HG03432 (cell line): ENCODE measurements at regions not wholly inside any gene's neighbourhood (a gene's known extent, or its start where the extent isn't known, plus 50 kb on each side); places are given as distances from the start of the nearest gene placed in this dataset.

Source experiments
- ATAC-seq: cut with Tn5 transposase; IDR thresholded peaks from one replicate; pipeline ENCODE4 v1.9.1; 2021; ENCODE audit warnings: mild to moderate bottlenecking, moderate library complexity; ENCODE audit not compliant: unreplicated experiment

DNA sequence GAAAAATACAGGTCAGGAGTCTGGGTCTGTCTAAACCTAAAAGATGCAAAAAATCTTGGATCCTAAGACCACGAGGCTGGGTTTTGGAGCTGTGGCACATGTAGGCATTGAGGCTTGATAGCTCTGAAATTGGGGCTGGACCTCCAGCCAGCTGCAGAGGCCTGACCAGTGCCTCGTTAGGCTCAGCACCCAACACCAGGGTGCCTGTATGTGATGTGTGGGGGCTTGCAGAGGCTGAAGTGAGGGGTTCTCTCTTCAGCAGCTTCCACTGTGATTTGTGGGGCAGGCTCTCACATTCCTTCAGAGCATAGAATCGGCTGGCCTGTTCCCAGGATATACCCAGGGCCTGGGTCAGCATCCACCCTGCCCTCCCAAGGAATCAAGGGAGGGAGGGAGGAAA, 247.8 kb downstream of the BUB3 start:
- ATAC-seq, result no peak

DNA sequence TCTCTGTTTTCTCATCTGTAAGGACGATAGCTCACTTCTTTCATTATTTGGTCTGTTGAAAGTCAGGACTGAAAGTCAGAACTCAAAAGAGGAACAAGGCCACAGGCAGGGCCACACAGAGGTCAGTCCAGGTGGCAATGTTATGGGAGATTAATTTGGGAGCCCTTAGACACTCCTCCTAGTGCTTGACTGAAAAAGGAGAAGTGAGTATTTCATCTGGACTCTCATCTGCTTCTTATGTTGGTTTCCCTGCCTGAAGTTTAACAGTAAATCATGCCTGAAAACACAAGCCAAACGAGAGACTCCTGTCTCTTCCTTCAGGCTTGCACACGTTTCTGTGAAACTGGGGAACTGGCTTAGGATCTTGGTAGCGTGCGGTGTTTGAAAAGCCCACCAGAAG, 248.5 kb downstream of the BUB3 start:
- peak; percentile 78 for ATAC-seq

DNA sequence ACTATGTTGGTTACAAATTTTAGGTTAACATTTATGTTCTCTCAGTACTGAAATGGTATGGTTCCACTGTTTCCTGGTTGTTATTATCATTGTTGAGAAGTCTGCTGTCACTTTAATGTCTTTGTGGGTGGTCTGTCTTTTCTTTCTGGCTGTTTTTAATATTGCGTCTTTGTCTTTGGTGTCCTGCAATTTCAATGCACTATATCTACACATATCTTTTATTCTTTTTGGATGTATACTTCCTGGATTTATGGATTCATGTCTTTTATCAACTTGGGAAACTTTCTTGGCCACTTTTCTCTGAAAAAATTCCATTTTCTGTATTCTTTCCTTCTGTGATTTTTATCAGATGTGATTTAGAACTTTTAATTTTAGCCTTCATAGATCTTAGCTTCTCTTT, 250.2 kb downstream of the BUB3 start:
- ATAC-seq, result no peak

DNA sequence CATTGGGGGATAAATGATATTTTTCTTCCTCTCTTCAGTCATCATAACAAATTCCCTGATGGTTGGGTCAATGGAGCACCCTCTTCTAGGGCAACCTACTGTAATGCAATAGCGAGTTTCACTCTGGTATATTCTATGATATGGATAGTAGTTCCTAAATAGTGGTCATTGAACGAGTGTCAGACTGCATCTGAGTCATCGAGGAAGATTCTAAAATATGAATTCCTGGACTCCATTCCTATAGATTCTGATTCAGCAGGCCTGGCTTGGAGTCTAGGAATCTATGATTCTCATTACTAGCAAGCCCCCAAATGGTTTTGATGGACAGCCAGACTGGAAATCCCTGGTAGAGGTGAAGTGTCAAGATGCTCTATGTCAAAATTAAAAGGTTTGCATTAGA, 254.5 kb downstream of the BUB3 start:
- no peak for ATAC-seq

DNA sequence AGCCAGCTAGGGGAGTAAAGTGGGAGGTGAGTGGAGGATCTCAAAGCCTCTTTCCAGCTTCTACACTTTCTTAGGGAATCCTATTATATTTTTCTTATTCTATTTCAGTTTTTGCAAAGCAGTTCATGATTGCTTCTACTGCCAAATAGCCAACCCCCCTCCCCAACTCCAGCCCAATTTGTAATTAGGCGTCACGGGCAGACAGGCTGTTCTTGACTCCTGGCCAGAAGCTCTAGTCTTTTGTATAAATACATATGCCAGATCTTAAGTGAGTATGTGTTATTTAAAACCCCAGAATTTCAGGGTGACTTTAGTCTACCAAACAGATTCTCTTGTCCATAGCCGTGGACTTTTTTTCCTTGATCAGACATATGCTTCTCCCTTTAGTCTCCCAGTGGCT, 255.2 kb downstream of the BUB3 start:
- ATAC-seq, result no peak

DNA sequence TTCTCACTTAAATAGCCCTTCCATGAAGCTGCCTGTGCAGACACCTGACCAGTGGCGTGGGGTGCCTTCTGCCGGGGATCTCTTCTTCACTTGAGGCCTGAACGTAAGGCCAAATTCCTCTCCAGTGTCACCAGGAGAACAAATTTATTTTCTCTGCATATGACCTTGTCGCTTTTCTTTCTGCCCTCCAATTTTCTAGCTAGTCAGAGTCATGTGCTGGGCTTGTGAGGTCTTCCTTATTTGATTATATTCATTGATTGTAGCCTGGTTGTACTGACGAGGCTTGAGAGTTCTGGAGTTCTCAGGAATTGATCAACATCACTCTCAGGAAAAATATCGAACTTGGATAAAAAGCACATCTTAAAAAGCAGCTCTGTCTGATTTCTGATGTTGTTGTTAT, 255.7 kb downstream of the BUB3 start:
- ATAC-seq, result no peak

DNA sequence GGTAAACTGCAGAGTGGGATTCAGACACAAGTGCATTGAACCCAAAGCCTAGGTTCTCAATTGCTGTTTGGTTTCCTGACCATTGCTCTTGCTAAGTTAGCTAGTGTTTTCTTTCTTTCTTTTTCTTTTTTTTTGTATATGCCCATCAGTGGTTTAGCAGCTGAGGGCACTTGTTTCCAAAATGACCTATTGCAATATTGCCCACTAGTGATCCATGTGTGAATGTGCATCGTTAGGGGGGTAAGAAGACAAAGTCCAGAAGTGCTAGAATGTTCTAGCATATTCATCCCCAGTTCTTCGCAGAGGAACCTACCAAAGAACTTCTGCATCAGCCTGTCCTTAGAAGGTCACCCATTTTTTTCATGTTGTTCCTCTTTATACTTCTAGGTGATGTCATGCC, 252.8 kb upstream of the GPR26 start:
- no peak for ATAC-seq

DNA sequence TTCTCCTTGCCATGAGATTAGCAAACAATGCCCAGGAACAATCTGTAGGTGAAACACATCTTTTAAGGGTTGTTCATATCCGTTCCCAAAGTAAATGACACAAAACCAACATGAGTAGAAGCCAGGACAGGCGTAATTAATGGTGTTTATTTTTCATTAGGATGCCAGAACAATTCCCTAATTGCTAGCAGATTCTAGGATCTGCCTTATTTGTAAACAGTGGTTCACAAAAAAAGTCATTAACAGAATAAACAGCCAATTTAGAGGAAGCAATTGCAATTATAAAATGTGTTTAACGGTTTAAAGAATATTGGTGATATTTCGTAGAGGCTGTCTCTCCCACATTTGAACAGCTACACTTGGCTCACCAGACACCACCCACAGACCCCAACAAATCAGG, 250.6 kb upstream of the GPR26 start:
- no peak for ATAC-seq

DNA sequence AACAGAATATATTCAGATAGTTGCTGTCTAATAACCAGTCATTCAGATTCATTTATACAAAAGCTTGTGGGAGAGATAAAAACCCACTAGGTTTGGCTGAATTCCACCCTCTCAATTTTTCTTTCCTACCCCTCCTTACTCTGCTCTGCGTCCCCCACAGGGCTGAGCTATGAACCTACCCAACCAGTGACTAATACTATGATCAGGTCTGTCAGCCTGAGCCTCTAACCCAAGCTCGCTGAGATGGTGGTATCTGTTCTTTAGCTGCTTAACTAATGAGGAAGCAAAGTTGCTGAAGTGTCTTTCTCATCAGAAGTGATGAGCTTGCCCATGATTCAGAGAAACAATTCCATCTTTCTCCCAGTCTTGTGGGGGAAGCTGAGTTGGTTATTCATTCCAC, 248.7 kb upstream of the GPR26 start:
- ATAC-seq, result no peak

DNA sequence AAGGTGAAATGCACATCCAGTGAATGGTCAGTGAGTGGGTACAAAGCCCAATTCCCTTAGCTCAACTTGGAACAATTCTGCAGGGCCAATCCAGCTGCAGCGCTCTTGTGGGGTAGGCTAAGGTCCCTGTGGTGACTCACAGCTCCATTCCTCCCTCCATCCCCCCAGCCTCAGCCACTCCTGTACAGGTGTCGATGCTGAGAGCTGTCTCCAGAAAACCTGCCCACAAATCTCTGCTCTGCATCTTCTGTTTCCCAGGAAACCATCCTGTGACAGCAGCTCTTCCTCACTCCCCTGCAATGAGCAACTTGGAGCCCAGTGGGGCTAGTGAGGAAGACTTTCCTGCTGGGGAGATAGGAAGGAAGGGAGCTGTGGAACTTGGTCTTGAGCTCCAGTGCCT, 244.7 kb upstream of the GPR26 start:
- ATAC-seq, result no peak

DNA sequence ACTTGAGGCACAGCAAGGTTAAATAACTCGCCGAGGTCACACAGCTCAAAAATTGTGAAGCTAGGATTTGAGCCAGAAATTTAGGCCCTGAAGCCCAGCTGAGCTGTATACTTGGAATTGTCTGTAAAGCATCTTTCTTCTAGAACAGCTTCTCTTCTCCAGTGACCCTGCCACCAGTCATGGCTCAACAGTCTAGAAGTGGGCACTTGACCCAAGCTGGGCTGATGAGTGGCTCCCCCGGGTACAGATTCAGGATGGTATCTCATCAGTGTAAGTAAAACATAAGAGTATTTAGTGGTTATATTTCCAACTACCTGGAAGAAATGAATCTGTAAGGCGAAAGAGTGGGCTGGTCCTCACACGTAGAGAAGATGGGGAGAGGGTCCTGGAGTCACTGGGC, 243.9 kb upstream of the GPR26 start:
- ATAC-seq, result no peak

DNA sequence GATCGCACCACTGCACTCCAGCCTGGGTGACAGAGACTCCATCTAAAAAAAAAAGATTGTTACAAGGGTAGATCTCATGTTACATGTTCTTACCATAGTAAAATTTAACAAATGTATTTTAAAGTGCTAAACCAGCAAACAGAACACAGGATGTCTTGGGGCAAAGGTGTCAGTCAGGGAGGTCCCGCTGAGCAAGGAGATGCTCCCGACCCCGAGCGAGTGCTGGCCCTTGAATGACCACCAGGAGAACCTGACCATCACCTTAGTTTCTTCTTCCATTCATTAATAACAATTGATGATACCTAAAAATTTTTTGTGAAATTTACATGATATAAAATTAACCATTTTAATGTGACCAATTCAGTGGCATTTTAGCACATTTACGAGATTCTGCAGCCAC, 241.6 kb upstream of the GPR26 start:
- ATAC-seq, result no peak

DNA sequence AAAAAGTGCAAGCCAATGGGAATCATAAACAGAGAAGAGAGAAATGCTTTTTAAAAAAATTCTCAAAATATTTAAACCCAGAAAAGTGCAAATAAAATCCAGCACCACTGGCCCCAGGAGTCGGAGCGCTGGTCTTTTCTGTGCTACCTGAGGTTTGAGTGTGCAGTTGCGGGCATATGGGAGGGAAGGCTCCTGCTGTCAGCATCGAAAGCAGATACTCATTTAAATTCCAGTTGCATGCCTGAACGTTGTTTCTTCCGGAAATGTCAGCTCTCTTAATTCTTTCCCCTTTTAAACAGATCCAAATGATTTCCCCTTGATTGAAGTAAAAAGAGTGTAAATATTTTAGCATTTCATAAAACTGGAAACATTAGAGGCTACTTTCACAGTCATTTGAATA, 240.5 kb upstream of the GPR26 start:
- no peak for ATAC-seq

DNA sequence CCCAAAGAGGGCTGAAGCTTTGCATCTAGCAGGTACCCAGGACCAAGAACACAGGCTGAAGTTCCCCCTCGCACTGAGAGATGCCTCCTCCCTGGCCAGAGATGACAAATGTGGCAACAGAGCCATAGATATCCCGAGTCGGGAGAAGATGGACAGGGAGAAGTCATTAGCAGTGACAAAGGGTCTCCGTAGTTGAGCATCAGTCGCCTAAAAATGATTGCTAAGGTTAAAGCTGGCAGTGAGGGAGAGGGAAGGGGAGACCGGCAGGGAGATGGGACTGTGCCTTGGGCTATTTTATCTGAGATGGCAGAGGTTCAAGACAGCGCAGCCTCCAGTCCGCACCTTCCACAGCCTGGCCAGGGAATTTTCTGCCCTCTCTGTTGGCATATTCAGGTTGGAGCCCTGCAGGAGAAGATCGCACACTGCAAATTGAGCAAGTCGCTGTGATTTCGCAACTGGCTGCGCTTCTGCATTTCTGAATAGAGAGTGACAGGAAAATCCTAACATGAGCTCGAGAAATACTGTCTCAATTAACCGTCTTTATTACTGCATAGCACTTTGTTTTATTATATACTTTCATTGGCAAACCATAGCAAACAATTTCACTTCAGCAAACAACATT, 238.9 kb upstream of the GPR26 start:
- ATAC-seq, result no peak

DNA sequence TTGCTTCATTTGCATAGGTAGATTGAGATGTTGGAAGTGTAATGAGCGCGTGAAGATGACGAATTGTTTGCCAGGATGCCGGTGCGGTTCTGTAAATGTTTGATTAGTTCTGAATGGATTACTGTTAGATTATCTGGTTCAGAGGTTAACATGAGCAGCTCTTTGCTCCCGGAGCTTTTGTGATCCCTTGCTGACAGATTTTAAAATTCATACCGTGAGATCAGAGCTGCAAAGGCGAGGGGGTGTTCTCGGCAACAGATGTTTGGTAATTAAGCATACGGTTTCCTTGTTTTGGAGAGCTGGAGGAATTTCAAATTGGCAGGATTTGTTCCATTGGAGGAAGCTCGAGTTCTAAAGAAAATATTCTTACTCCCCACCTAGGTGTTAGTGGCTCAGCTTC, 237.8 kb upstream of the GPR26 start:
- ATAC-seq, result no peak

DNA sequence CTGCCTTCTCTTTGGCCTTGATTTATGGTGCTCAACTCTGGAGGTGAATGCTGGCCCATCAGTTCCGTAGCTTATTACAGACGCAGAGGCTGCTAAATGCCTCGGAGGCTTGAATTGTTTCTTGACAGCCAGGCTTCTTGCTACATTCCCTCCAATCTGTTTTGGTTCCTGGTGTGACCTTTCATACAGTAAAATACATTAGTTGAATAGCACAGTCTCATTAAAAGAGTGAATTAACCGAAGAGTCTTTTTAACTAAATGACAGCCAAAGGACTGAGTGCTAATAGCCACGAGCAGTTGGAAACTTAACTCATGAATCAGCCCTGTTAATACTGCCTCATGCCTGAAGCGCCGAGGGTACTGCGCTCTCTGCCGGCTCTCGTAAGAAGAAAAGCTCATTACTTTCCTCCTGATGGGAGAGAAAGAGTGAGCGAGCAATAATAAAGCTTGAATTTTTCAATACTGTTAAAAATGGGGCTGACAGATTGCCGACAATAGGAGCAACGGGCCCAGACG, 236.4 kb upstream of the GPR26 start:
- ATAC-seq, result no peak

DNA sequence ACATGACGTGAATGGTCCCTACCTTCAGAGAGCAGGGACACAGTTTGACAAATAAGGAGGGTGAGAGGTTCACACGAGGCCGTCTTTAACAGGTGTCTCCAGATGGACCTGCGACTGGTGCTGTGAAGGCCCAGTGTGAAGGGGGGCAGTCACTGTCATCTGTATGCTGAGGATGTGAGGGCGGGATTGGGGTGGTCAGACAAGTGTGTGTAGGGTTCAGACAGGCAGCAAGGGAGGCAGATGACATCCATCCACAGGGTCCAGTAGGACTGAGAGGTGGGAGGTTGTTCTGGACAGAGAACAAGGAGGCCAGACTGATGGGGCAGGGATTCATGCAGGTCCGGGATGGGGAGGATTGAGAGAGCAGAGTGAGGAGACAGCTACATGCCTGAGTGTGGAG, 232.6 kb upstream of the GPR26 start:
- ATAC-seq, result no peak

DNA sequence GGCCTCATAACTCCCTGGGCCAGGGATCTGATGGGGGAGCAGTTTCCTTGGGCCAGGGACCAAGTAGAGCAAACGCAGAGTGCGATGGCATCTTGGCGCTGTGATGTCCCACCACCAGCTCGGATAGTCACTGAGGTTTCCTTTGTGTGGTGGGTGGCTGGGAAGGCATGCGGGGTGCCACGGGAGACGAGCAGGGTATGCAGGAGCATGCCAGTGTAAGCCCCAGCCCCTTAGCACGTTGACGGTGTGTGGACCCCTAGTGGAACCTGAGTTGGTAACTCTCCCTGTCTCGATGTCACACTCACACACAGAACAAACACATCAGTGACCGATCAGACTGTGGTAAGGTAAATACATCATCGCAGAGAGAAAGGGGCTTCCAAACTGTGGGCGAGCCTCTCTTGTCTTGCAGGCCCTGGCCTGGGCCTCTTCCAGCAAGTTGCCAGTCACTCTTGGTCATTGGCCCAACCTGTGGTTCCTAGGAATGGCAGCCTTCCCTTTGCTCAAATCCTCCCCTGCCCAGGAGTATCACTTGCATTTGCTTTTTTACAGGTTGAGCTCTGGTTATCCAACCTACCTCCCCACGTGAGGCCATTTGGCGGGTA, 231.6 kb upstream of the GPR26 start:
- ATAC-seq, result no peak

DNA sequence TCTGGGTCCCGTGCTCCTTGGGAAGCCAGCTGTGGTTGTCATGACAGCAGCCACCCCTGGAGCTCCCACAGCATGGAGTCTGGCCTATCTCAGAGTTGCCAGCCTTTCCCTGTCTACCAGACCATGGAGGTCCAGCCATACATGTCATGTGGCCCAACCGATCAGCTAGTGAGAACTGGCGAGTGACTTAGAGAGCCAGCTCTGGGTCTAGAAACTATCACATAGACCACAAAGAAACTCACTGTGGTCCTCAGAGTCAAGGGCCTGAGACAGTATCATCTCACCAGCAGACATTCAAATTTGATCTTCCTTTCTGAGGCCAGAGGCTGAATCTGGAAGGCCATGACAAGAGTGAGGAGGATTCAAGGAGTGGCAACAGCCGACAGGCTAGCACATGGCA, 223.3 kb upstream of the GPR26 start:
- ATAC-seq, result peak; percentile 97

DNA sequence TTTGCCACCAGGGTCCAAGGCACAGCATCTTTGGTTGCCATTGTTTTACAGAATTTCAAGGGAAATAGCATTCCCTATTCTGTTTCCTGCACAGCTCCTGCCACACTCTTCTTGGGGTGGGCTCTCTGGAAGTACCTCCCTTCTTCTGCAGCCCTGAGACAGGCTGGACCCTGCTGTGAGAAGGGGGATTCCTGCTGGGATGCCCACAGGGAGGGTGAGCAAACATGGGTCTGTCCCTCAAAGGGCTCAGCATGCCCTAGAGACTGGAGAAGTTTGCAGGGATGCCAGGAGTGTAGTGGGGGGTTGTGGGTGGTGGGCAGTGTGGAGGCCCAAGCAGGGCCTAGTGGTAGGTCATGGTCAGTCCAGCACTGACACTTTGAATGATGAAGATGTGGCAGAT, 222.2 kb upstream of the GPR26 start:
- ATAC-seq, result no peak

DNA sequence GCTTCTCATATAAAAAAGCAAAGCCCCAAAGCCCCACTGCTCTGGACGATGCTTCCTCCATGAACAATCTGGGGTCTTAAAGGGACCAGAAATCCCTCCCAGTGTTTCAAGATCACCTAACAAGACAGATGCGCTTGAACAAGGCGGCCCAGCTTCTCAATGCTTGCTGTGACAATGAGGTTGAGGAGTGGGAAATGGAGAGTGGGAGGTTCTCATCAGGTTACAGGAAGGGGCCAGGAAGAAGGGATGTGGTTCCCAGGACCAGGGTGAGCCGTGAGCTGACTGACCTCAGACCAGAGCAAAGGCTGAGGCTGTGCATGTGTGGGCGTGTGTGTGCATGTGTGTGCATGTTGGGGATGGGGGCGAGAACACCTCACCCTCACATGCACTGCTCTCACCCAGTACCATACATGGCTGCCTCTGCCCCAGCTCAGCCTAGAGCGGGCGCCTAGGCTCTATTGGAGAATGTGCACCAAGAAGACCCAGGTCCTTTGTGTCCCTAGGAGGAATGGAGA, 220.8 kb upstream of the GPR26 start:
- no peak for ATAC-seq

DNA sequence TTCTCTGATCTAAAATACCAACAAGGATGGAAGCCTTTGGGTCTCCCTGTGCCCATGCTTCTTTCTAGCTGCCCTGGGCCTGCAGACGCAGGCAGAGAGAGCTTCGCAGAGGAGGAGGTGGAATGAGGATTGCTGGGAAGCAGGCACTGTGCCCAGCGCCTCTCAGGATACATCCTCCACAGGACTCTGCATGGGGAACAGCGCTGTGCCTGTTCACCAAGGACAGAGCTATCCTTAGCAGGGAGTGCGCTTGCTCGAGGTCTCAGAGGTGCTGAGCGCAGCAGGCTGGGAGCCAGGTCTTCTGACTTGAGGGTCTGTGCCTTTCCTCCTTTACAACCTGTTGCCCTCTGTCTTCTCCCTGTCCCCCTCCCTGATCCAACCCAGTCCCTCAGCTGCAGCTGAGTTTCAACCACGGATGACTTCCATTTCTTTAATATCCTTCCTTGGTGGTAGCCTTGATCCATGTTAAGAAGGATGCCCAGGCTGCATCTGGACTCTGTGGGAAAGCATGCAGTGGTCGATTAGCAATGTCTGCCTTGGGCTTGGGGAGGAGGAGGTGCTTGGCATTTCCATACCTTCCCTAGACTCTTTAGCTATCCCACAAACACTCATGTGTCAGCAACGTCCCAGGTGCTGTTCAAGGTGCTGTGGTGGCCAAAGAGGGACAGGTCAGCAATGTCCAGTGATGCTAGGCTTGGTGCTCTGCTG, 219.6 kb upstream of the GPR26 start:
- ATAC-seq, result no peak
